SJCRH30 (cell line): ENCODE measurements at regions not wholly inside any gene's neighbourhood (a gene's known extent, or its start where the extent isn't known, plus 50 kb on each side); places are given as distances from the start of the nearest gene placed in this dataset.
A peak's percentile ranks its signal among the peaks of the same experiment; 100 is the strongest.
"Not testable (repeated sequence)": the region's sequence is repeated elsewhere in the genome, so short reads cannot be mapped to it uniquely, and the experiment has no call there.

Source experiments
- DNase-seq, 2 experiments: peaks; one replicate each; pipeline ENCODE4 v3.0.0-alpha.2; 2015 to 2020
- H3K27ac ChIP-seq: fragments of 250-450 bp; sonication (Bioruptor Pico); 2 replicates; pipeline ENCODE4 v1.5.1; 2020; ENCODE audit warnings: mild to moderate bottlenecking, moderate library complexity
- H3K27me3 ChIP-seq: fragments of 250-450 bp; sonication (Bioruptor Pico); 2 replicates; pipeline ENCODE4 v1.5.1; 2020; ENCODE audit warnings: mild to moderate bottlenecking, moderate library complexity
- H3K36me3 ChIP-seq: fragments of 250-450 bp; sonication (Bioruptor Pico); 2 replicates; pipeline ENCODE4 v1.5.1; 2020; ENCODE audit warnings: mild to moderate bottlenecking, moderate library complexity
- H3K4me1 ChIP-seq: fragments of 250-450 bp; sonication (Bioruptor Pico); 2 replicates; pipeline ENCODE4 v1.5.1; 2020; ENCODE audit warnings: mild to moderate bottlenecking, moderate library complexity
- H3K4me3 ChIP-seq: fragments of 250-450 bp; sonication (Bioruptor Pico); 2 replicates; pipeline ENCODE4 v1.5.1; 2020; ENCODE audit warnings: mild to moderate bottlenecking, moderate library complexity
- H3K9me3 ChIP-seq: fragments of 250-450 bp; sonication (Bioruptor Pico); replicated peaks from 2 replicates; pipeline ENCODE4 v1.5.1; 2020; ENCODE audit warnings: mild to moderate bottlenecking, moderate library complexity

DNA sequence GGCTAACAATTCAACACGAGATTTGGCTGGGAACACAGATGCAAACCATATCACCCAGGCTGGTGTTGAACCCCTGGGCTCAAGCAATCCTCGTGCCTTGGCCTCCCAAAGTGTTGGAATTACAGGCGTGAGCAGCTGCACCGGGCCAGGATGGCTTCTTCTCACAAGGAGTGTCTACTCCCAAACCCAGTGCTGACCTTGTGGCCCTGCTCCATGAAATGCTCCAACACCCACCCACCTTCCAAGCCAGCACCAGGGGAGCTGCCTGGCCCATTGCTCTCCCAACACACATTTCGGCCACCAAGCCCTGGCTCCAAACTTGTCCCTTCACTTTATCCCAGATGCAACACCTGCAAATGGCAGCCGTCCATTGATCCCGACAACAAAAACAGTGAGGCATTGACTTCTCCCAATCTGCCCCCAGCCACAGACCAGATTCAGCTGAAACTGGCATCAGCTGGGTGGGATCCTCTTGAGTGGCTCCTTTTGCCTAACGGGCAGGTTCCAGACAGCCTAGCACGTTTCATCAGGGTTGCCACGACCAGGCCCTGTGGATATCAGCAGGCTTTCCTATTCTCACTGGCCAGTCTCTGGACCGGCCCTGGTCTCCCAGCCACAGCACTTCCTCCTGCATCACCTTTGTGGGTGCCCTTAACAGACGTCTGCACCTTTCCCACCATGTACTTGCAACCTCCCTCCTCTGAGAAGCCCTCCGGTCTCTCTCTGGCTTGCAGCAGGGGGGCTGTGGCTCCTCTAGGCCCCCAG is 105.7 kb upstream of the CARD11 start:
- Histone ChIP-seq H3K27ac (no peak overlapping the region), H3K27me3 (no peaks in the 10 kb centered on the region), H3K9me3 (no peaks in the 10 kb centered on the region)

DNA sequence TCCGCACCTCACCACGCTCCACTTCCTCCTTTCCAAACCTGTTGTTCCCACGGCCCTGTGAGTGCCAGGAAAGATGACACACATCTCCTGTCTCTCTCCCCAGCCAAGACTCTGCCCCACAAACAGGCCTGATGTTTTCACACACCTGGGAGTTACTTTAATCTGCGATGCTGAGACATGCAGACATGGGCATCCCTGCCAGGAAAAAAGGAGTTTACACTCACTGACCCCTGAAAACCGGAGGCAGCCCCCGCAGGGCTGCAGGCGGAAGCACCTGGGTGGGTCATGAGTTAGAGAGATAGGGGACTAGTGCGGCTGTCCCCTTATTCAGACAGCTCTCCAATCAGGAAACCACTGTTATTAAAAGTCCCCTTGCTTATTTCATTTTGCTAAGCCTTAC is 106.4 kb upstream of the CARD11 start:
- H3K27me3 ChIP-seq = no peaks in the 10 kb centered on the region
- DNase-seq = no peak
- H3K9me3 ChIP-seq = no peaks in the 10 kb centered on the region
- H3K27ac ChIP-seq = no peak overlapping the region
- no peak overlapping the region for H3K4me3 ChIP-seq
- no peaks in the 10 kb centered on the region for H3K36me3 ChIP-seq
- H3K4me1 ChIP-seq = no peaks in the 10 kb centered on the region; the same call in 1 of the 2 replicates

More for the DNA sequence above, 105.7 kb upstream of the CARD11 start:
- no peak overlapping the region for H3K4me3 ChIP-seq
- no peaks in the 10 kb centered on the region for H3K36me3 ChIP-seq
- no peaks in the 10 kb centered on the region; the same call in 1 of the 2 replicates for H3K4me1 ChIP-seq
- DNase-seq = no peak

DNA sequence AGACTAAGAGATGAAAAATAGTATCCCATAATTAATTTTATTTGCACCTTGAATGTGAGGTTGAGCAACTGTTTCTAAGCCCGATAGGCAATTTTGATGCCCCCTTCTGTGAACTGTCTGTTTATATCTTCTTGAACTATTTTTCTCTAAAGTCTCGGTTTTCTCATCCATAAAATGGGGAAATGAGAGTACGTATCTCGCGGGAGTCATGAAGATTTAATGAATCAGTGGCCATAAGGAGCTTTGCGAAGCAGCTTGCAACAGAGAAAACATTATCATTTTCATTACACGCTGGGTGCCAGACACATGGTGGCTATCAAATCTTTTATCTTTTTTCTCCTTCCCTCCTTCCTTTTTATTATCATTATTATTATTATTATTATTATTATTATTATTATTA is 108.1 kb upstream of the CARD11 start:
- DNase-seq = no peak
- no peak overlapping the region for H3K4me3 ChIP-seq
- no peaks in the 10 kb centered on the region for H3K27me3 ChIP-seq
- H3K27ac ChIP-seq = no peak overlapping the region
- no peaks in the 10 kb centered on the region; the same call in 1 of the 2 replicates for H3K4me1 ChIP-seq
- H3K9me3 ChIP-seq = no peaks in the 10 kb centered on the region
- no peaks in the 10 kb centered on the region for H3K36me3 ChIP-seq

DNA sequence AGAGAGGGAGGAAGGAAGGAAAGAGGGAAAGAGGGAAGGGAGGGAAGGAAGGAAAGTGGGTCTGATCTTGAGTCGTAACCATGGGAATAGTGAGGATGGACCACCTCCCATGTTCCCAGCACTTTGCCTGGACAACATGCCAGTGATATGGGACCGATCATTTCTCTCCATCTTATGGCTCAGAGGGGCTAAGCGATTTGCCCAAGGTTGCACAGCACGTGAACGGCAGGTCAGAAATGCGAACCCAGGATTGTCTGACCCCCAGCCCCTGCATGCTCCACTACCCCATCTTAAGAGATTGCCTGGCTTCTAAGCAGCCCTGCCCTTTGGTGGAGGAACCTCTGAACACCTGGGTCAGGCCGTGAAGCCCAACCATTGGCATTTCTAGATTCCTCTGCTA is 109.0 kb upstream of the CARD11 start:
- no peak for DNase-seq
- Histone ChIP-seq H3K4me3 (no peak overlapping the region), H3K9me3 (no peaks in the 10 kb centered on the region), H3K27ac (no peak overlapping the region), H3K36me3 (no peaks in the 10 kb centered on the region), H3K27me3 (no peaks in the 10 kb centered on the region), H3K4me1 (no peaks in the 10 kb centered on the region; the same call in 1 of the 2 replicates)

DNA sequence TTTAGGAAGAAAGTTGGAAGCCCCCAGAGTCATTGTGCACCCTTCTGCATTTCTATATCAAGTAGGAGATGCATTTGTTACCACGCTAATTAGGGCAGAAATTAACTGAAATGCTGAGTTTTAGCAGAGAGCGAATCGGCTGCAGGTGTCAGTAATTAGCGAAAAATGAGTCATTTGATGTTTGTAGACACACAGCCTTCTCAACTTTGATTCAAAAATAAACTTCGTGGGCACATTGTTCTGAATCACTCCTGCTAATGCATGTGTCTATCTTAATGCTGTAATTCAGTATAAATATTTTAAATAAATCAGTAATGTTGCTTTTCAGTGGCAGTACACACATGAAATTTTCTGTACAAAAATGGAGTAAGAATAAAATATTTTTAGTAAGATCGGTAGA is 109.5 kb upstream of the CARD11 start:
- no peaks in the 10 kb centered on the region for H3K36me3 ChIP-seq
- no peak for DNase-seq
- H3K9me3 ChIP-seq = no peaks in the 10 kb centered on the region
- no peak overlapping the region for H3K27ac ChIP-seq
- no peaks in the 10 kb centered on the region; the same call in 1 of the 2 replicates for H3K4me1 ChIP-seq
- no peaks in the 10 kb centered on the region for H3K27me3 ChIP-seq
- H3K4me3 ChIP-seq = no peak overlapping the region

DNA sequence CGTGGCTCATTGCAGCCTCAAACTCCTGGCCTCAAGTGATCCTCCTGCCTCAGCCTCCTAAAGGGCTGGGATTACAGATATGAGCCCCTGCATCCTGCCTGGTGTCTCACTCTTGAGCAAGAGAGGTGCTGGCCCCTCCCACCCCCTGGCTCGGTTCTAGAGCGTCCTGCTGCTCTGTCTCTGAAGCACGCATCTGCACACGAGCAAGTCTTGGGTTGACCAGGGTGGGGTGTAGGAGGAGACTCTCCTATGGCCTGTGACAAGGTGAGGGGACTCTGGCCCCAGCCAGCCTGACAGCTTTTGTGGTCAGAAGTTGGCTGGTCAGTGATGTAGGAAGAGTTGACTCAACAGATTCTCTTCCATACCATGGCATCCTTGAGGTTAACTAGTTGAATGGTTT is 110.7 kb upstream of the CARD11 start:
- no peaks in the 10 kb centered on the region for H3K36me3 ChIP-seq
- H3K9me3 ChIP-seq = no peaks in the 10 kb centered on the region
- H3K4me1 ChIP-seq = no peaks in the 10 kb centered on the region; the same call in 1 of the 2 replicates
- DNase-seq = no peak
- H3K27me3 ChIP-seq = no peaks in the 10 kb centered on the region
- H3K4me3 ChIP-seq = no peak overlapping the region
- no peak overlapping the region for H3K27ac ChIP-seq

DNA sequence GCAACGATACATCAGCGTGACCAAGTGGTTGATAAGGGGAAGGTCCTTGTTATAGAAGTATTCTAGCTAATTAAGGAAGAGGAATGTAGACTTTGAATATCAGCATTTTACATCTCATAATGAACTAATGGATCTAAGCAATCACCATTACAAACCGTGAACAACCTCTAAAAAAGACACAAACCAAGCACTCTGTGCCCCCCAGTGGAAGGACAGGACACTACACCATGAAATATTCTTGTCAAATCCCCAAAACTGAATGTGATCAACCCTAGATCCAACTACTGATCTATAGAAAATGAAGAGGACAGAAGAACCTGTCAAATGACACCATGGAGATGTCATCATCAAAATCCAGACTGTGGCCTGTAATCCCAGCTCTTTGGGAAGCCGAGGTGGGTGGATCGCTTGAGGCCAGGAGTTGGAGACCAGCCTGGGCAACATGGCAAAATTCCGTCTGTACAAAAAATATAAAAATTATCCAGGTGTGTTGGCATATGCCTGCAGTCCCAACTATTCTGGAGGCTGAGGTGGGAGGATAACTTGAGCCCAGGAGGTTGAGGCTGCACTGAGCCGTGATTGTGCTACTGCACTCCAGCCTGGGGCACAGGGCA is 111.3 kb upstream of the CARD11 start:
- Histone ChIP-seq H3K4me1 (no peaks in the 10 kb centered on the region; the same call in 1 of the 2 replicates), H3K9me3 (no peaks in the 10 kb centered on the region), H3K27ac (no peak overlapping the region), H3K27me3 (no peaks in the 10 kb centered on the region), H3K4me3 (no peak overlapping the region), H3K36me3 (no peaks in the 10 kb centered on the region)
- peak; percentile 26 to 71 for DNase-seq

DNA sequence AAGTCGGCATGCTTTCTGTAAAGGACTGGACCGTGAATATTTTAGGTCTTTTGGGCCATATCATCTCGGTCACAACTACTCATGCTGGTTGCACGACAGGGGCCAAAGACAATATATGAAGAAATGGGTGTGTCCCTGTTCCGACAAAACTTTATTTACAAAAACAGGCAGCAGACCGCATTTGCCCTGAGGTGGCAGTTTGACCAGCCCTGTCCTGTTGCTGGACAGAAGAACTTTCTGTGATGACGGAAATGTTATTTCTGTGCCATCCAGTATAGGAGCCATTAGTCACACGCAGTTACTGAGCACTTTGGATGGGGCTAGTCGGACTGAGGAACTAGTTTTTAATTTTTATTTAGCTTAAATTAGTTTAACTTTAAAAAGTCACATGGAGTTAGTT is 112.8 kb upstream of the CARD11 start:
- no peak overlapping the region for H3K4me3 ChIP-seq
- H3K9me3 ChIP-seq = no peaks in the 10 kb centered on the region
- H3K36me3 ChIP-seq = no peaks in the 10 kb centered on the region
- H3K4me1 ChIP-seq = no peaks in the 10 kb centered on the region; the same call in 1 of the 2 replicates
- DNase-seq = no peak
- H3K27me3 ChIP-seq = no peaks in the 10 kb centered on the region
- no peak overlapping the region for H3K27ac ChIP-seq

DNA sequence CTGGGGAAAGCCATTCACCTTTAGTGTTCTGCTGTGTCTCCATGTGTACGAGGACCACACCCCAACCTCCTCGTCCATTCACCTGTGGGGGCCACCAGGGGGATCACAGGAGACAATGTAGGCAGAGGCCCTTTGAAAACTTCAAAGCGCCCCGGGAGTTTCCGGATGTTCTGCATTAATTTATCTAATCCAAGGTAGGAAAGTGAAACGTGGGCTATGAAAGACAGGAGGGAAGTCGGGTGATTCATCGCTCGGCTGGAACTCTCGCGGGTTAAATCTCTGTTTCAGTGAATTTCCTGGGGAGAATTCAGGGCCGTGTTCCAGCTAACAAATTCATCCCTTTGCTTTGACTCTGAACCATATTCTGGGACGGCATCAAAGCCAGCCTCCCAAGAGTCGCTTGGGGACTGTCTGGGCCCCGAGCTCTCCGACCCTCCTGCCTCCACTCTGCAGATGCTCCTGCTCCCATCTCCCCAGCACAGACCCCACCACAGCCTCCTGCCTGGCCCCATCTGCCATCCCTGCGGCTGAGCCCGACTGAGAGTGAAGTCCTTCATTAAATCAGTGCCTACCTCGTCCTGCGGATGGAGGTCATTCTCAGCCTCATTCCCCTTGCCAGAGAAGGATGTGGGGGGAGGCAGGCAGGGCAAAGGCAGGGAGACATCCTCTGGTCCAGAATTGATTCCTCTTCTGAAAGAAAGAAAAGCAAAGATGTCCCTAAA is 114.1 kb upstream of the CARD11 start:
- H3K9me3 ChIP-seq = no peaks in the 10 kb centered on the region
- H3K36me3 ChIP-seq = no peaks in the 10 kb centered on the region
- DNase-seq = no peak
- no peak overlapping the region for H3K4me3 ChIP-seq
- no peak overlapping the region for H3K27ac ChIP-seq
- no peaks in the 10 kb centered on the region; the same call in 1 of the 2 replicates for H3K4me1 ChIP-seq
- no peaks in the 10 kb centered on the region for H3K27me3 ChIP-seq

DNA sequence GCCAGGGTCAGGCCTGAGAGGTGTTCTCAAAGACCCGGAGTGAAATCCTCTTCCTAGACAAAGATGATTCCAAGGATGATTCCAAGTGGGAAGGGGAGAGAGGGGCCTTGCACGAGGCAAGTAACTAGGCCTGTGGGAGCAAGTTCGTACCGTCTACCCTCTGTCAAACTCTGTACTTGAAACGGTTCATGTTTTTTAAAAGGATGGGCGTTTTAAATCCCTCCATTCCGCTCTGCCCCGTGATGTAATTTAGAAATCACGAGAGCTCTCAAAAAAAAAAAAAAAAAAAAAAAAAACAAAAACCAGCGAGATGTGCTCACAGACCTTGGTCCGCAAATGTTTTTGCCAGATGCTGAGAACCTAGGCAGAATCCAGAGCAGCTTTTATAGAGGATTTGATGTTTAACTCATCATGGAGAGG is 114.7 kb upstream of the CARD11 start:
- Histone ChIP-seq H3K4me1 (no peaks in the 10 kb centered on the region; the same call in 1 of the 2 replicates), H3K36me3 (no peaks in the 10 kb centered on the region), H3K27me3 (no peaks in the 10 kb centered on the region), H3K27ac (no peak overlapping the region), H3K9me3 (no peaks in the 10 kb centered on the region), H3K4me3 (no peak overlapping the region)
- DNase-seq = no peak

DNA sequence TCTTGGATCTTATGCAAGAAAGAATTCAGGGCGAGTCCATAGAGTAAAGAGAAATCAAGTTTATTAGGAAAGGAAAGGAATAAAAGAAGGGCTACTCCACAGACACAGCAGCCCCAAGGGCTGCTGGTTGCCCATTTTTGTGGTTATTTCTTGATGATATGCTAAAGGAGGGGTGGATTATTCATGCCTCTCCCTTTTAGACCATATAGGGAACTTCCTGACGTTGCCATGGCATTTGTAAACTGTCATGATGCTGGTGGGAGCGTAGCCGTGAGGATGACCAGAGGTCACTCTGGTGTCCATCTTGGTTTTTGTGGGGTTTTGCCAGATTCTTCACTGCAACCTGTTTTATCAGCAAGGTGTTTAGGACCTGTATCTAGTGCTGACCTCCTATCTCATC is 115.4 kb upstream of the CARD11 start:
- no peak for DNase-seq
- H3K27ac ChIP-seq = no peak overlapping the region
- no peaks in the 10 kb centered on the region for H3K36me3 ChIP-seq
- no peaks in the 10 kb centered on the region for H3K27me3 ChIP-seq
- H3K4me3 ChIP-seq = no peak overlapping the region
- H3K4me1 ChIP-seq = no peaks in the 10 kb centered on the region
- no peaks in the 10 kb centered on the region for H3K9me3 ChIP-seq

DNA sequence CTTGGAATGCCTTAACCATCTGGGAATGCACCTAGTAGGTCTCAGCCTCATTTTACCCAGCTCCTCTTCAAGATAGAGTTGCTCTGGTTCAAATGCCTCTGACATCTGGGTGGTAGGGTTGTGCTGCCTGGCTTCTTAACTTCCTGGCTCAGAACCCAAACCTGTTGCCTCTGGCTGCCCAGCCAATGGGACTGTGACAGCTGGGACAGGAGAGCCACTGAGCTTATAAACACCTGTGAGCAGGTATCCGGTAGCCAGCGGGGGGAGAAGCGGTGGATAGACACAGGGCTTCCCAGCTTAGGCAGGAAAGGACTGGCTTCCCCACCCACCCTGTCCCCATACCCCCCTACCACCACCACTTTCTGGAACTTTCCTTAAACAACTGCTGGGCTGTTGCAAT is 115.8 kb upstream of the CARD11 start:
- no peak overlapping the region for H3K4me3 ChIP-seq
- no peak for DNase-seq
- H3K4me1 ChIP-seq = no peaks in the 10 kb centered on the region
- H3K27ac ChIP-seq = no peak overlapping the region
- H3K36me3 ChIP-seq = no peaks in the 10 kb centered on the region
- no peaks in the 10 kb centered on the region for H3K27me3 ChIP-seq
- H3K9me3 ChIP-seq = no peaks in the 10 kb centered on the region

DNA sequence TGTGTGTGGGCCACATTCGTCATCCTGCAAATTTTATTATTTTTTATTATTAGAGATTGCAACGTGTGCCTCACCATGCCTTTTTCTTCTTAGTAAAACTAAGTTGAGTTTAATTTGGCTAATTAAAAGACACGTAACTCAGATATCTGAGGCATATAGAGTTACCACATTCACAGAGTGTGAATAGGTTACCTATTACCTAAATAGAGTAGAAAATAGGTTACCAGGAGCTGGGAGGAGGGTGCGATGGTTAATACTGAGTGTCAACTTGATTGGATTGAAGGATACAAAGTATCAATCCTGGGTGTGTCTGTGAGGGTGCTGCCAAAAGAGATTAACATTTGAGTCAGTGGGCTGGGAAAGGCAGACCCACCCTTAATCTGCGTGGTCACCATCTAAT is 116.3 kb upstream of the CARD11 start:
- not testable (repeated sequence) for H3K4me1 ChIP-seq, H3K36me3 ChIP-seq, DNase-seq, H3K9me3 ChIP-seq, H3K27me3 ChIP-seq, H3K27ac ChIP-seq, H3K4me3 ChIP-seq

DNA sequence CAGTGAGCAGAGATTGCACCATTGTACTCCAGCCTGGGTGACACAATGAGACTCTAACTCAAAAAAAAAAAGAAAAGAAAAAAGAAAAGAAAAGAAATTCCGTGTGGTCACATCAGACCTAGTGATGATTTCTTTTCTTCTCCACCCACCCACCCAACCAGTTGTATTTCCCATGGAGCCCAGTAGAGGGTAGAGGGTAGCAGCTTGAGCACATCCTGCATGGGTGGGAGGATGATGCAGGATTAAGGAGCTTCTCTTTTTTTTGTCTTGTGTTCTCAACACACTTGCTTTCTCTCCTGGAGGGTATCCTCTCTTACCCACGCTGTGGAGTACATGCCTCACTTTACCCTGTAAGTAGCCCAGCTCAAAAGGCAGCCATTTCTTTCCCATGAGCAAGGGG is 118.6 kb upstream of the CARD11 start:
- Histone ChIP-seq H3K36me3 (no peaks in the 10 kb centered on the region), H3K4me1 (no peaks in the 10 kb centered on the region), H3K4me3 (no peak overlapping the region), H3K27me3 (no peaks in the 10 kb centered on the region), H3K9me3 (no peaks in the 10 kb centered on the region), H3K27ac (no peak overlapping the region)
- peak in 1 of 2 experiments; percentile 27 for DNase-seq

DNA sequence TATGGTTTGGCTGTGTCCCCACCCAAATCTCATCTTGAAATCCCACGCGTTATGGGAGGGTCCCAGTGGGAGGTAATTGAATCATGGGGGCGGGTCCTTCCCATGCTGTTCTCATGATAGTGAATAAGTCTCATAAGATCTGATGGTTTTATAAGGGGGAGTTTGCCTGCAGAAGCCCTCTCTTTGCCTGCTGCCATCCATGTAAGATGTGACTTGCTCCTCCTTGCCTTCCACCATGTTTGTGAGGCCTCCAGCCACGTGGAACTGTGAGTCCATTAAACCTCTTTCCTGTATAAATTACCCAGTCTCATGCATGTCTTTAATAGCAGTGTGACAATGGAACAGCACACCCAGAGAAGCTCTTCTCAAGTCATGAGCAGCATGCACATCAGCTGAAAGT is 119.1 kb upstream of the CARD11 start:
- DNase-seq, H3K27me3 ChIP-seq, H3K4me3 ChIP-seq, H3K4me1 ChIP-seq, H3K36me3 ChIP-seq, H3K9me3 ChIP-seq, H3K27ac ChIP-seq: not testable (repeated sequence)
